ENCODE measurements at regions not wholly inside any gene's neighbourhood (a gene's known extent, or its start where the extent isn't known, plus 50 kb on each side); places are given as distances from the start of the nearest gene placed in this dataset.

GRCh38 chr15:35751413-35752133, 205.6 kb upstream of the DPH6 start:
- TF ChIP-seq CTCF (IDR thresholded peaks at IDR 0.05; ENCODE audit: low read depth, low read length), result peak; percentile 52
- no peak overlapping the region for H3K4me3 ChIP-seq (ENCODE audit: low read depth, low read length)

- no peak for TF ChIP-seq CTCF (IDR thresholded peaks at IDR 0.05; ENCODE audit: low read depth, low read length)
- no peak overlapping the region for H3K4me3 ChIP-seq (ENCODE audit: low read depth, low read length)
Measured at GRCh38 chr15:35752134-35752466, 206.1 kb upstream of the DPH6 start.

- H3K4me3 ChIP-seq (ENCODE audit: low read depth, low read length), result no peak overlapping the region
- TF ChIP-seq CTCF (IDR thresholded peaks at IDR 0.05; ENCODE audit: low read depth, low read length), result no peak
Measured at GRCh38 chr15:35753486-35753885, 207.5 kb upstream of the DPH6 start.

GRCh38 chr15:35755237-35755802, 209.4 kb upstream of the DPH6 start:
- H3K4me3 ChIP-seq (ENCODE audit: low read depth, low read length), result no peak overlapping the region
- no peak for TF ChIP-seq CTCF (IDR thresholded peaks at IDR 0.05; ENCODE audit: low read depth, low read length)

GRCh38 chr15:35756623-35757022, 210.7 kb upstream of the DPH6 start:
- H3K4me3 ChIP-seq (ENCODE audit: low read depth, low read length), result no peak overlapping the region
- no peak for TF ChIP-seq CTCF (IDR thresholded peaks at IDR 0.05; ENCODE audit: low read depth, low read length)

GRCh38 chr15:35757361-35757760, 211.4 kb upstream of the DPH6 start:
- H3K4me3 ChIP-seq (ENCODE audit: low read depth, low read length), result no peak overlapping the region
- no peak for TF ChIP-seq CTCF (IDR thresholded peaks at IDR 0.05; ENCODE audit: low read depth, low read length)

GRCh38 chr15:35757765-35758164, 211.8 kb upstream of the DPH6 start:
- TF ChIP-seq CTCF (IDR thresholded peaks at IDR 0.05; ENCODE audit: low read depth, low read length), result no peak
- no peak overlapping the region for H3K4me3 ChIP-seq (ENCODE audit: low read depth, low read length)

Measured in WI38 (cell line).